Activated CD4-positive, alpha-beta T cell treated with anti-CD3 and anti-CD28 coated beads for 36 hours (primary cell): ENCODE measurements at regions not wholly inside any gene's neighbourhood (a gene's known extent, or its start where the extent isn't known, plus 50 kb on each side); places are given as distances from the start of the nearest gene placed in this dataset.

Experiments
- ATAC-seq: fragments of 200-7000 bp; cut with Tn5 transposase; one replicate; pipeline ENCODE4 v1.10.0; 2021; ENCODE audit warnings: mild to moderate bottlenecking, moderate library complexity
- CTCF ChIA-PET: fragments of 350-600 bp; sonication (Branson Sonifier 250); formaldehyde crosslinking; loops from one replicate; lab custom pipeline; 2021; ENCODE audit warnings: antibody characterized with exemption; lab: Charles Lee
- POLR2A ChIA-PET: fragments of 350-600 bp; sonication (Branson Sonifier 250); formaldehyde crosslinking; loops from one replicate; lab custom pipeline; 2021; ENCODE audit warnings: antibody characterized with exemption, inconsistent platforms; lab: Charles Lee
- DNase-seq: peaks from one replicate; pipeline ENCODE4 v3.0.0-alpha.2; 2020
- H3K27ac Mint-ChIP-seq: one replicate; pipeline ENCODE4 v1.8.0; 2021; ENCODE audit warnings: mixed read lengths
- H3K27me3 Mint-ChIP-seq: one replicate; pipeline ENCODE4 v1.8.0; 2021; ENCODE audit warnings: mixed read lengths
- H3K36me3 Mint-ChIP-seq: one replicate; pipeline ENCODE4 v1.8.0; 2021; ENCODE audit warnings: low read depth, mixed read lengths
- H3K4me1 Mint-ChIP-seq: one replicate; pipeline ENCODE4 v1.8.0; 2021; ENCODE audit warnings: mixed read lengths
- H3K4me3 Mint-ChIP-seq: one replicate; pipeline ENCODE4 v1.8.0; 2021; ENCODE audit warnings: mild to moderate bottlenecking, moderate library complexity, mixed read lengths
- H3K9me3 Mint-ChIP-seq: one replicate; pipeline ENCODE4 v1.8.0; 2021; ENCODE audit warnings: low read depth, mixed read lengths
- intact Hi-C, 2 experiments: fragments of 100-400 bp; cut with DNase I in 1 of 2; cut with micrococcal nuclease in 1 of 2; formaldehyde crosslinking; loops; one replicate each; pipeline versions ENCODE4 v1.14.2 to v1.15.1; 2022 to 2024; cut with DNase I, micrococcal nuclease

GRCh38 chr16:86914876-86915717 lies 336.7 kb downstream of the FOXL1 start:
- H3K27me3 Mint-ChIP-seq: peaks cover 4% of the 10 kb centered on the region
- H3K4me3 Mint-ChIP-seq: no peak overlapping the region
- no peaks in the 10 kb centered on the region for H3K9me3 Mint-ChIP-seq
- POLR2A ChIA-PET: no interaction called here
- intact Hi-C loops: no loop called here
- no peaks in the 10 kb centered on the region for H3K4me1 Mint-ChIP-seq
- H3K27ac Mint-ChIP-seq: no peak overlapping the region
- no peaks in the 10 kb centered on the region for H3K36me3 Mint-ChIP-seq
- no peak for DNase-seq
- no peak for ATAC-seq
- CTCF ChIA-PET: interaction anchor here (0.6 kb wide), 1 partner anchor 592 kb away, joined by 3 read pairs; no protein-coding TSS in a partner anchor

- ChIA-PET POLR2A (no interaction called here), CTCF (no interaction called here)
- DNase-seq (no peak), ATAC-seq (no peak)
- peaks cover 3% of the 10 kb centered on the region for H3K9me3 Mint-ChIP-seq
- H3K4me1 Mint-ChIP-seq: no peaks in the 10 kb centered on the region
- no peaks in the 10 kb centered on the region for H3K36me3 Mint-ChIP-seq
- H3K27ac Mint-ChIP-seq: no peak overlapping the region
- H3K4me3 Mint-ChIP-seq: no peak overlapping the region
- H3K27me3 Mint-ChIP-seq: peaks cover 3% of the 10 kb centered on the region
- intact Hi-C loops: no loop called here
Observed at GRCh38 chr16:86917471-86918365, 339.4 kb downstream of the FOXL1 start.

GRCh38 chr16:86918637-86919036 lies 340.3 kb downstream of the FOXL1 start:
- Mint-ChIP-seq H3K4me1 (no peaks in the 10 kb centered on the region), H3K27me3 (peaks cover 8% of the 10 kb centered on the region), H3K36me3 (no peaks in the 10 kb centered on the region), H3K27ac (no peak overlapping the region), H3K9me3 (peaks cover 3% of the 10 kb centered on the region), H3K4me3 (no peak overlapping the region)
- POLR2A ChIA-PET: no interaction called here
- no peak for ATAC-seq
- intact Hi-C loops: no loop called here
- CTCF ChIA-PET: no interaction called here
- DNase-seq: no peak

- no peak for DNase-seq
- ATAC-seq: no peak
- Mint-ChIP-seq H3K4me1 (no peaks in the 10 kb centered on the region), H3K4me3 (no peak overlapping the region), H3K36me3 (no peaks in the 10 kb centered on the region), H3K9me3 (peaks cover 3% of the 10 kb centered on the region), H3K27ac (no peak overlapping the region), H3K27me3 (peaks cover 12% of the 10 kb centered on the region)
- POLR2A ChIA-PET: no interaction called here
- CTCF ChIA-PET: interaction anchor here (0.7 kb wide), 1 partner anchor 611 kb away, joined by 3 read pairs; no protein-coding TSS in a partner anchor
- intact Hi-C loops: no loop called here
Observed at GRCh38 chr16:86919078-86919477, 340.7 kb downstream of the FOXL1 start.

GRCh38 chr16:86919578-86920305 lies 341.4 kb downstream of the FOXL1 start:
- H3K36me3 Mint-ChIP-seq: no peaks in the 10 kb centered on the region
- POLR2A ChIA-PET: no interaction called here
- peaks cover 17% of the 10 kb centered on the region for H3K27me3 Mint-ChIP-seq
- intact Hi-C loops: no loop called here
- ATAC-seq: no peak
- no peaks in the 10 kb centered on the region for H3K4me1 Mint-ChIP-seq
- H3K27ac Mint-ChIP-seq: no peak overlapping the region
- DNase-seq: no peak
- peaks cover 3% of the 10 kb centered on the region for H3K9me3 Mint-ChIP-seq
- CTCF ChIA-PET: interaction anchor here (0.7 kb wide), 1 partner anchor 611 kb away, joined by 3 read pairs; no protein-coding TSS in a partner anchor
- H3K4me3 Mint-ChIP-seq: no peak overlapping the region

- DNase-seq (no peak), ATAC-seq (no peak)
- H3K27ac Mint-ChIP-seq: no peak overlapping the region
- H3K27me3 Mint-ChIP-seq: peaks cover 25% of the 10 kb centered on the region
- H3K36me3 Mint-ChIP-seq: no peaks in the 10 kb centered on the region
- no peak overlapping the region for H3K4me3 Mint-ChIP-seq
- no peaks in the 10 kb centered on the region for H3K4me1 Mint-ChIP-seq
- ChIA-PET CTCF (interaction anchor here (0.8 kb wide), 1 partner anchor 410 kb away, joined by 3 read pairs; no protein-coding TSS in a partner anchor), POLR2A (no interaction called here)
- H3K9me3 Mint-ChIP-seq: peaks cover 3% of the 10 kb centered on the region
- intact Hi-C loops: no loop called here
Observed at GRCh38 chr16:86921289-86921688, 342.9 kb downstream of the FOXL1 start.

- POLR2A ChIA-PET: no interaction called here
- Mint-ChIP-seq H3K27me3 (peaks cover 28% of the 10 kb centered on the region), H3K4me3 (no peak overlapping the region), H3K27ac (no peak overlapping the region), H3K36me3 (no peaks in the 10 kb centered on the region), H3K9me3 (peaks cover 3% of the 10 kb centered on the region), H3K4me1 (no peaks in the 10 kb centered on the region)
- no peak for DNase-seq
- ATAC-seq: no peak
- CTCF ChIA-PET: interaction anchor here (0.8 kb wide), 1 partner anchor 409 kb away, joined by 3 read pairs; no protein-coding TSS in a partner anchor
- intact Hi-C loops: no loop called here
Observed at GRCh38 chr16:86922311-86922710, 344.0 kb downstream of the FOXL1 start.

- no peak for DNase-seq
- no peak overlapping the region for H3K27ac Mint-ChIP-seq
- H3K4me3 Mint-ChIP-seq: no peak overlapping the region
- H3K36me3 Mint-ChIP-seq: no peaks in the 10 kb centered on the region
- peaks cover 3% of the 10 kb centered on the region for H3K9me3 Mint-ChIP-seq
- H3K4me1 Mint-ChIP-seq: no peaks in the 10 kb centered on the region
- intact Hi-C loops: no loop called here
- CTCF ChIA-PET: no interaction called here
- ATAC-seq: no peak
- POLR2A ChIA-PET: no interaction called here
- peaks cover 35% of the 10 kb centered on the region for H3K27me3 Mint-ChIP-seq
Observed at GRCh38 chr16:86923656-86924055, 345.3 kb downstream of the FOXL1 start.

GRCh38 chr16:86924537-86924936 lies 346.2 kb downstream of the FOXL1 start:
- ChIA-PET CTCF (no interaction called here), POLR2A (no interaction called here)
- Mint-ChIP-seq H3K4me1 (no peaks in the 10 kb centered on the region), H3K36me3 (no peaks in the 10 kb centered on the region), H3K9me3 (peaks cover 3% of the 10 kb centered on the region), H3K27ac (no peak overlapping the region), H3K4me3 (no peak overlapping the region), H3K27me3 (peaks cover 42% of the 10 kb centered on the region)
- no peak for DNase-seq
- intact Hi-C loops: no loop called here
- ATAC-seq: no peak

GRCh38 chr16:86925067-86925791 lies 346.9 kb downstream of the FOXL1 start:
- CTCF ChIA-PET: no interaction called here
- ATAC-seq: no peak
- peaks cover 47% of the 10 kb centered on the region for H3K27me3 Mint-ChIP-seq
- no peaks in the 10 kb centered on the region for H3K4me1 Mint-ChIP-seq
- DNase-seq: no peak
- H3K4me3 Mint-ChIP-seq: no peak overlapping the region
- POLR2A ChIA-PET: no interaction called here
- H3K9me3 Mint-ChIP-seq: peaks cover 3% of the 10 kb centered on the region
- H3K27ac Mint-ChIP-seq: no peak overlapping the region
- H3K36me3 Mint-ChIP-seq: no peaks in the 10 kb centered on the region
- intact Hi-C loops: no loop called here
